GM21529 (cell line): ENCODE measurements at regions not wholly inside any gene's neighbourhood (a gene's known extent, or its start where the extent isn't known, plus 50 kb on each side); places are given as distances from the start of the nearest gene placed in this dataset.

ENCODE experiments used
- ATAC-seq: cut with Tn5 transposase; IDR thresholded peaks from one replicate; pipeline ENCODE4 v1.9.1; 2021; ENCODE audit not compliant: unreplicated experiment

DNA sequence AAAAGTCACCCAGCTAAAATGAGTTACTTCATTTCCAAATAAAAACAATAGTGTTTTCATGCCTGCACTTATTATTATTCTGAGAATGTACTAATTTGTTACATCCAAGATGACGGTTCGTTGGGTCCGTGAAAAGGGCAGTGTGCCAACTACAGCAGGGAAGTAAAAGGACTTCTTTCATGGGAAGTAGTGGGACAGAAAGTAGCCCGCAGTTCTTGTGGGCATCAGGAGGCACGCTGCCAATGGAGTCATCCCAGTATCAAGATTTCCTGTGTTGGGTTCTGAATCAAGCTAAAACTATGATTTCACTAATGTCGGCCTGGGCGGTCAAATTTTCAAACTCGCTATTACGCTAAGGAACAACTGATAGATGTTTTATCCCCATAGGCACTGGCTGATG, 254.5 kb upstream of the SOX2 start:
- ATAC-seq: no peak

DNA sequence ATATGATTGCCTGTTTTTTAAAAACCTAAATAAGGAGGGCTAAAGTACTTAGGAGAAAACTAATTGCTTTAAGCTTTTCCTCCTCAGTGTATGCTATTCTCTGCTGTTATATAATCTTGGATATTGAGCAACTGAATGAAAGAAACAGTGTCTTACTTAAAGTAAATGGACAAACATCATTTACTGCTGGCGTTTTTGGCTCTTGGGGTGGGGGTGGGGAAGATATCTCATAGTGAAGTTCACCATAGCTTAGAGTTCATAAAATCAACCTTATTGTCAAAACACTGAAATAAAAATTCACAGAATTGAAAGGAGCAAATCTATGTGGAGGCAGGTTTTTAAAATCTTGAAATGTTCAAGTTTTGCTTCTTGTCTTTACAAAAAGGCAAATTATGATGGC, 256.4 kb upstream of the SOX2 start:
- ATAC-seq: no peak

- no peak for ATAC-seq
Observed at GRCh38 chr3:181454451-181455027, 257.2 kb upstream of the SOX2 start.

DNA sequence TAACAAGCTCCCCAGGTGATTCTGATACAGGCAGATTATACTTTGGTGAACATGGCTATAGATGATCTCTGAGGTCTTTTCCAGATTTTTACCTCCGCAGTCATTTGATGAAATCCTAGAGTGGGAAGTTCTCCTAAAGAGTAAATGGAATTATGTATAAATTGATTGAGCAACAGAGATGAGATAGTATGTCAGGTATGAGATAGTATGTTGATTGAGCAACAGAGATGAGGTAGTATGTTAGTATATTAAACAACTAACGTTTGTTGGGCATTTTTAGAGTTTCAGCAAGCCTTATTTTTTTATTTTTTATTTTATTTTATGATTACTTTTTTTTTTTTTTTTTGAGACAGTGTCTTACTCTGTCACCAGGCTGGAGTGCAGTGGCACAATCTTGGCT, 265.0 kb upstream of the SOX2 start:
- ATAC-seq: no peak

DNA sequence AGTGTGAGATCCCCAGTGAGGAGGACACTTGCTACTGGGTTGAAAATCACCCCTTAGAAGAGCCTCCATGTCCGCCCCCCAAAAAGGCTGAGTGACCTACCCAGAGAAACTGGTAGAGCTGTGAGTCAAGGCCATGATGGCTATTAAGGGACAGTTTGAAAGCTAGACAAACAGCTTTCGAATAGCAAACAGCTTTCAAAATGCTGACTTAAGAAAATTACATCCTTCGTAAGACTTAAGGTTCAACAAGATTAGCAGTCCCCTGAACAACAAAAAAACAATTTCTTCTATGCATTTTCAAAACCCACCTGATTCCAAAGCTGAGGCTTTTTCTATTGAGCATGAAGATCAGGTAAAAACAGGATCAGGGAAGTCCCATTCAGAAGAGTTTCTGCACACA, 269.7 kb upstream of the SOX2 start:
- ATAC-seq: no peak

DNA sequence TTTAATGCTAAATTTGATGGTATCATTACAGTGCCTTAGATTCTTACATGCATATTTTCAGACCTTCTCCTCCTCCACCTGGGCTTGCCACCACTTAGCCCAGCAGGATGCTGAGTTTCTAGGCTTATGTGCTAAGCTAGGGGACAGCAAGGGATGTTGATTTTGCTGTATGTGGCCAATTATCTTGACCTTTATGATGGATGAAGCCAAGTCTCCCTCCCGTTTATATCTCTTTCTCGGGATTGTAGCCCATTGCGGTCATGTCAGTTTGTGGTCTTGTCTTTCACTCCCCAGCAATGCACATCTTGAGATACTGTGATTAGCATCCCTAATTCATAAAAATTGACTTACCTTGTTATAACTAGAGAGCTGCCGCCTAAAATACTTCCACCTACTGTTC, 278.7 kb upstream of the SOX2 start:
- no peak for ATAC-seq

DNA sequence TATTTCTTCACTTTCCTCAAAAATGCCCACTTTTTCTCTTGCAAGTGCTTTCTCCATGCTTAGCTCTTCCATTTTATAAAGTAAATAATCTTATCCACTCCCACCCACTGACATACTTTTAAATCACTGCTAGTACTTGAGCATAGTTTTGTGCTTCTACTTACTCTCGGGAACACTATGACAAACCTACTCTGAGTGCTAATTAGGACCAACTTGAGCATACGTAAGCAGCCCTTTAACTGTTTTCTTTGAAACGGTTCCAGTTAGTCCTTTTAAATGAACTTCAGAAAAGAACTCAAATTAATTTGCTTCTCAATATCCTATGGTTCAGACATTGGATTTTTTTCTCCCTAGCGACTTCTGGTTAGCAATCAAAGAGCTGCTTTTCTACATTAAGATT, 280.0 kb upstream of the SOX2 start:
- no peak for ATAC-seq

DNA sequence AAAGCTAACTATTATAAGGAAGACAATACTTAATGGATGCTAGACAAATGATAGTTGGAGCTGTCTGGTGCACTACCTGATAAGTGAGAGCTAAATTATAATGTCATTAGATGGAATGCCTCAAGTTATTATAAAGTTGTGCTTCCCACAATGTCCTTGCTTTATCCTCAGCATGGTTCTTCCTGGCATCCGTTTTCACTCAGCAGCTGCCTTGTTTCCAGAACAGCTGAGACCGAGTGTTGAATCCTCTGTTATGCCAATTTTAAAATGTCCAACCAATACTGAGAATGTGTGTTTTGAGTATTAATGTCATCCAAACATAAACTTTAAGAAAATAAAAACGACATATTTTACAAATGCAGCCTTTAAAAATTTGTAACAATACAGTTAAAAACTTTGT, 286.7 kb upstream of the SOX2 start:
- no peak for ATAC-seq

DNA sequence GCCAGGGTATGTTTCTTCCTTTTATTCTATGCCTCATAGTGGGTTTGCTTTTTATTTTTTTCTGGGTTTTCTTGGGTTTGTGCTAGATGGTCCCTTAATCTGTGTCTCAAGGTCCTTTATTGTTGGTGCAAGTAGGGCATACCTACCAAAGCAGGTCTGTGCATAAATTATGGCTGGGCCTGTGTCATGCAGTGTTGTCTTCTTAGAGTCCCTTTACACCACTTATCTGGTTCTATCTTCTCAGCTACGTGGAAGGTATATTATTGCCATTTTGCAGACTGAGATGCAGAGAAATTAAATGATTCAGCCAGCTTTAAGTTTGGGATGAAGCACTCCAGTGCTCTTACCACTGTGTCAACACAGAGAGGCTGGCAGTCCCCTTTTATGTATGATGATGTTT, 293.5 kb upstream of the SOX2 start:
- no peak for ATAC-seq

DNA sequence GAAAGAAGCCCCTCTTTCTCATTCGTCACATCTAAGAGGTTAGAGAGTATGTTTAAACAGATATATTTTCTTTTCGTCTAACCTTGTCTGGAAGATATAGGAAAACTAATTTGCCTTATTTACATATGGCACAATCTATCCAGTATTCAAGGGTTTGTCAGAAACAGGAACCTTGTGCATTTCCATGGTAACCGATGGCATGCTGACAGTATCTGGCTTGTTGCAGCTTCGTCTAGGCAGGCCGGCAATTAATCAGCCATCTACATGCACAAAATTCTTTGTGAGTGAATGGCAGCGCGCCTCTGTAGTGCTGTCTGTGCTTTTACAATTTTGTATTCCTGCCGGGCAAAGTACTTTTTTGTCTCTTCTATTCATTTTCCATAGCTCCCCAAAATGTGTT, 294.0 kb upstream of the SOX2 start:
- ATAC-seq: no peak

DNA sequence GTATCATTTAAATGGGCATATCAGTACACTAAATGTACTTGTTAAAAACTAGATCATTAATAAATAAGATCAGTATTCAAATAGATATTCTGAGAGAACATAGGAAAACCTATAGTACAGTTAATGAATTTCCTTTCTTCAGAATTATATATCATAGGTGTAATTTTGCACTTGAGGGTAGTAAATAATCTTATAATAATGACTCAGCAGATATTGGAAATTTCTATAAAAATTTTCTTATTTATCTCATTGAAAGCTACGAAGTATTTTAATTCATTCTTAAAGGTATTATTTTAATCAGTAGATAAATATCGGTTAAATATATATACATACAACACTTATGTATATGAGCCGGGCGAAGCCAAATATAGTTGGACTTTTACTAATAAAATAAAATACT, 300.9 kb upstream of the SOX2 start:
- no peak for ATAC-seq

- ATAC-seq: no peak
Observed at GRCh38 chr3:181403876-181404660, 307.7 kb upstream of the SOX2 start.

DNA sequence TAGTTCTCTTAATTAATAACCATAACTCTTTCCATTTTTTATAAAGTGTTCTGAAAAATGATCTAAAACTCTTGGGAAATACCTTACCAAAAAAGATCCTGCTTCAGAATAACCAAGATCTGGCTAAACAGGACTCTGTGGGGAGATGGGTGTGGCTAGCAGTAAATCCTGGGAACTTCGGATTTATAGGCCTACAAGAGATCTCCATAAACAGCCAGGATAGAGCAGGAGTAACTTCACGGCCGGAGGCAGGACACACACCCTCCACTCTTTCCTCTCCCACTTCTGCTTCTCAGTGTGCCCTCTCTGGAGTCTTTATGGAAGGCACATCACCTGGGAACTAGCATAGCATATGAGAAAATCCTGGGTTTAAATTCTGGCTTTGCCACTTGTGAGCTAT, 309.4 kb upstream of the SOX2 start:
- no peak for ATAC-seq

- no peak for ATAC-seq
Observed at GRCh38 chr3:181384970-181385369, 326.8 kb upstream of the SOX2 start.

- no peak for ATAC-seq
Observed at GRCh38 chr3:181383760-181384159, 328.0 kb upstream of the SOX2 start.

DNA sequence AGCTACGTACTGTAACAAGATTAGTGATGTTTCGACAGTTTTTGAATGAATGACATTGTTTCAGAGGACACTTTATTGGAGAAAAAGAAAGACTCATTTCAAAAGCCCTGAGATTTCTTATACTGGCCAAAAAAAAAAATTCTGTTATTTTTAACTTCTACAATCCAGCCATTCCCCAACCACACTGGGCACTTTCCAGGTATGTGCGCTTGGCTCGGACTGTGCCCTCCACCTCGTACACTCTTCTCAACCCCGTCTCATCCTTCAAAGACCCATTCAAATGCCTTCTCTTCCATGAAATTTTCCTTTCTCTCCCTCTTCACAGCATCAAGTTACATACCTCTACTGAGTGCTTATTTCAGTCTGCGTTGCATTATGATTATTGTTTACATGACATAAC, 328.5 kb upstream of the SOX2 start:
- no peak for ATAC-seq

- ATAC-seq: no peak
Observed at GRCh38 chr3:181382656-181383055, 329.1 kb upstream of the SOX2 start.

GRCh38 chr3:181379278-181379677, 332.4 kb upstream of the SOX2 start:
- ATAC-seq: no peak

GRCh38 chr3:181369637-181370036, 342.1 kb upstream of the SOX2 start:
- no peak for ATAC-seq

DNA sequence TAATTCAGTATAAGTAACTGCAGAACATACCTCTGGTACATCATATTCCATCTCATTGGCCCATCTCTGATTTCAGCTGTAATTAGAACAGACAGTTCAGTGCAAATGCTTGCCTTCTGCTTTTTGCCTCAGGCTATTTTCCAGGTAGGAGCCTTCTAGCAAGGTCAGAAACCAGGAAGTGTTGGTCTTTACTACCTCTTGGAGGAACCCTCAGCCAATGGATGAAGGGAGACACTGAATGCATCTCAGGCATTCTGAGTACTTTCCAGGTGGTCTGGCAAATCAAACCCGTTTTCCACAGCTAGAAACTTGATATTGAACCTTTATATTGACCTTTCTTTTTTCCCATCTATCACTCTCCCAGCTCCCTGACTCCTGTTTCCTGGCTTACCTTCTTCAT, 348.5 kb upstream of the SOX2 start:
- ATAC-seq: no peak

DNA sequence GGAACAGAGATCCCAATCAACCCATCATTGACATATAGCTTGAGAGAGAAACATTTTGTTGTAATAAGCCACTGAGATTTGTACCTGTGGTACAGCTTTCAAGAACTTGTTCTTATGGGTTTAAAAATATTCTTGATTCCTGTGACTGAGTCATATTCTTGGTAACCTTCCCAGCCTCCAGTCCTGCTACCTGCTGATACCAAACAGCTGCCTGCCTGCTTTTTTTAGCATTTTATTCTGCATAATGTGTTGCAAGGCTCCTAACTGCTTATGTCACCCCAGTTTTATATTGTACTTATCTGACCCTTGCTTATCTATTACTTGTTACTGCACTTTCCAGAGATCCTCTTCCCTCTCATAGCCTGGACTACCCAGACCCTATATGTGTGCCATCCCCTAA, 349.3 kb upstream of the SOX2 start:
- no peak for ATAC-seq

DNA sequence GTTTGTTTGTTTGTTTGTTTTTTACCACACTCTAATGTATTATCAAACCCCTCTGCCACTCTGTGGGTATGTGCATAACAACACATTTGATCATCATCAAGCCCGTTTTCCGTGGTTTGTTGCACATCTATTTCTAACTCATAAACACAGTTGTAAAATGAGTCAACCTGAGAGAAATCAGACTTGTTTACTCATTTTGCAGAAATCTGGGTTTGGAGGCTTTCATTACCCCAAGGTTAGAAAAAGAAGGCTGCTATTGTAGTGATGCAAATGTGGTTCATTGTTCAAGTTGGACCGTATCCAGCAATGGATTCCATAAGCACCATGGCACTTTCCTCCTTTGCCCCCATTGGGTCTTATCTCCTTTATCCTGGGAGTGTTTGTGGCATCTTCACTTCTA, 353.2 kb upstream of the SOX2 start:
- peak; percentile 74 for ATAC-seq

GRCh38 chr3:181358060-181358459, 353.7 kb upstream of the SOX2 start:
- ATAC-seq: no peak
